ENCODE measurements at regions not wholly inside any gene's neighbourhood (a gene's known extent, or its start where the extent isn't known, plus 50 kb on each side); places are given as distances from the start of the nearest gene placed in this dataset.
"Not testable (repeated sequence)": the region's sequence is repeated elsewhere in the genome, so short reads cannot be mapped to it uniquely, and the experiment has no call there.

GRCh38 chr4:188722911-188723310, 583.7 kb downstream of the TRIML1 start:
- FAIRE-seq (no peak), DNase-seq (ENCODE audit: insufficient read length) (no peak)
- TF ChIP-seq POLR2AphosphoS5 (IDR thresholded peaks at IDR 0.05; ENCODE audit: low read depth, low read length), result no peak
- no peak for TF ChIP-seq POLR2A (IDR thresholded peaks at IDR 0.05; ENCODE audit: low read depth, low read length)
- TF ChIP-seq TAF1 (IDR thresholded peaks at IDR 0.05; ENCODE audit: borderline replicate concordance, low read depth, low read length), result no peak

GRCh38 chr4:188727746-188728145, 588.5 kb downstream of the TRIML1 start:
- no peak for TF ChIP-seq POLR2A (IDR thresholded peaks at IDR 0.05; ENCODE audit: low read depth, low read length)
- no peak for TF ChIP-seq TAF1 (IDR thresholded peaks at IDR 0.05; ENCODE audit: borderline replicate concordance, low read depth, low read length)
- no peak for TF ChIP-seq POLR2AphosphoS5 (IDR thresholded peaks at IDR 0.05; ENCODE audit: low read depth, low read length)
- DNase-seq (ENCODE audit: insufficient read length) (no peak), FAIRE-seq (no peak)

DNA sequence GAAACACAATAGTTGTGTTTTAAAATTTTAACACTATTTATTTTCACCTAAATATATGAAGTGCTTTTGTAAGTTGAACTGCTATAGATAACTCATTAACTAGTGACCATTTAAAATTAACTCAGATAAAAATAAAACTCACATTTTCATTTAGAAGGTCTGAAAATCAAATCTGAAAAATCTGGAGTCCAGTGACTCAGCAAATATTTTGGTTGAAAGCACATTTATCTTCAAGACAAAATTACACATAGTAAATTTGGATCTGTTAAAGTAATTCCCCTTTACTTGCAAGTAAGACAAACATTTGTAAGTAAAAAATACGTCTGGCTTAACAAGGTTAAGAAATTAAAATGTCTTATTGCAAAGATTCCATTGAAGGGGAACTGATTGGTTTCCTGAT, 589.1 kb downstream of the TRIML1 start:
- FAIRE-seq, result no peak
- no peak for TF ChIP-seq POLR2AphosphoS5 (IDR thresholded peaks at IDR 0.05; ENCODE audit: low read depth, low read length)
- TF ChIP-seq POLR2A (IDR thresholded peaks at IDR 0.05; ENCODE audit: low read depth, low read length), result no peak
- TF ChIP-seq TAF1 (IDR thresholded peaks at IDR 0.05; ENCODE audit: borderline replicate concordance, low read depth, low read length), result no peak
- no peak for DNase-seq (ENCODE audit: insufficient read length)

DNA sequence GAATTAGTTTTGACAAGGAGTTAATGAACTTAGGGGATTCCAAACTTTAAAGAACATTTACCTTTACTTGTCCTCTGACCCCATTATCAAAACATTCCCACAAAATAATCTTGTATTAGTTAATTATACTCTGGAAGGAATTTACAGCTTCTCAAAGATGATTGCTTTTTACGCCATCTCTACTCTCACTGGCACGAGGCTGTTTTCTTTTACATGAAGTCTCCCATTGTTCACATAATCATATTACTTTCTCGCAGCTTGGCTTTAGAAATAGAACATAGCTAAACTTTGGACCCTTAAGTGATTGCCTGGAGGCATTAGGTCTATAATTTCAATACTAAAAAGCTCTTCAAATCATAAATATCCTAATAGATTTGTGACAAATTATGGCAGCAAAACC, 592.9 kb downstream of the TRIML1 start:
- TF ChIP-seq POLR2A (IDR thresholded peaks at IDR 0.05; ENCODE audit: low read depth, low read length) (no peak), POLR2AphosphoS5 (IDR thresholded peaks at IDR 0.05; ENCODE audit: low read depth, low read length) (no peak), TAF1 (IDR thresholded peaks at IDR 0.05; ENCODE audit: borderline replicate concordance, low read depth, low read length) (no peak)
- FAIRE-seq (no peak), DNase-seq (ENCODE audit: insufficient read length) (no peak)

- FAIRE-seq (no peak), DNase-seq (ENCODE audit: insufficient read length) (no peak)
- TF ChIP-seq POLR2A (IDR thresholded peaks at IDR 0.05; ENCODE audit: low read depth, low read length) (no peak), TAF1 (IDR thresholded peaks at IDR 0.05; ENCODE audit: borderline replicate concordance, low read depth, low read length) (no peak), POLR2AphosphoS5 (IDR thresholded peaks at IDR 0.05; ENCODE audit: low read depth, low read length) (no peak)
Measured at GRCh38 chr4:188735082-188735481, 595.8 kb downstream of the TRIML1 start.

GRCh38 chr4:188737251-188738002, 598.2 kb downstream of the TRIML1 start:
- DNase-seq (ENCODE audit: insufficient read length) (no peak), FAIRE-seq (no peak)
- TF ChIP-seq TAF1 (IDR thresholded peaks at IDR 0.05; ENCODE audit: borderline replicate concordance, low read depth, low read length), result no peak

DNA sequence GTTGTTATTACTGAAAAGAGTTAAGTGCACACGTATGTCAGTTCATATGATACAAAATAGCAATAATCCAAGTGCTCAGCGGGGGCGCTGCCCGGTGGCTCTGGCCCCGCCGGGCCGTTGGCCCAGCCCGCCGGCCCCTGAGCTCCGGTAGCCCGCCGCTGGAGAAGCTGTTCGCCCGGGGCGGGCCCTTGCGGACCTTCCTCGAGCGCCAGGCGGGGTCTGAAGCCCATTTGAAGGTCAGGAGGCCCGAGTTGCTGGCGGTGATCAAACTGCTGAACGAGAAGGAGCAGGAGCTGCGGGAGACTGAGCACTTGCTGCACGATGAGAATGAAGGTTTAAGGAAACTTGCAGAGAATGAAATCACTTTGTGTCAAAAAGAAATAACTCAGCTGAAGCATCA, 599.0 kb downstream of the TRIML1 start:
- not testable (repeated sequence) for DNase-seq (ENCODE audit: insufficient read length)
- peak; percentile 24 for FAIRE-seq

DNA sequence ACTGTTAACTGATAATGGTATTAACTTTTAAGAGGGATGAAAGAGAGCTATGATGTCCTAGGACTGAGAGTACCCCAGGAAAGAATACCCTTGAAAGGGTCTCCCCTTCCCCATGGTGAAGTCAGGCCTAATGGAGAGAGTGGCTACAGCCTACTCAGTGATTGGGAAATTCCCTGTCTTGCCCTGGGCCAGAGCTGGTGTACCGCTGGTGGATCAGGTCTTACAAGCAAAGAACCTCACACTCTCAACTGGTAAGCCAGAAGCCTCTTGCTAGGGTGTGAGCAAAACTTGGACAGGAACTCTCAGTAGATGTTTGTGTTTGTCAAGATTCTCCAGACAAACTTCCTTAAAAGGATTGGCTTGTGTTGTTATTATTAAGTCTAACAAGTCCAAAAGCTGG, 600.9 kb downstream of the TRIML1 start:
- not testable (repeated sequence) for DNase-seq (ENCODE audit: insufficient read length); FAIRE-seq

DNA sequence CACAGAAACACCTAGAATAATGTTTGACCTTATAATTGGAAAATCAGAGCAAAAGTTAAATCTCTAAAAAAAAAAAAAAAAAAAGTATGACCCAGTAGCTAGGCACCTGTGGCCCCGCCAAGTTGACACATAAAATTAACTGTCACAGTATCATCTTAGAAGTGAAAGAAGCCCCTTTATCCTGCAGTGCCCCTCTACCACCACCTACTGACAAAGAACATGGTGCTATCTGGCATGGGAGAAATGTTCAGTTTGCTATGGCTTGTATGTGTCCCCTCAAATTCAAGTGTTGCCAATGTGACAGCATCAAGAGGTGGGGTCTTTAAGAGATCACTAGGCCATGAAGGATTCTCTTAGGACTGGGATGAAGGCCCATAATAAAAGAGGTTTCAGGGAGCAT, 601.5 kb downstream of the TRIML1 start:
- not testable (repeated sequence) for DNase-seq (ENCODE audit: insufficient read length)
- peak; percentile 50 for FAIRE-seq

DNA sequence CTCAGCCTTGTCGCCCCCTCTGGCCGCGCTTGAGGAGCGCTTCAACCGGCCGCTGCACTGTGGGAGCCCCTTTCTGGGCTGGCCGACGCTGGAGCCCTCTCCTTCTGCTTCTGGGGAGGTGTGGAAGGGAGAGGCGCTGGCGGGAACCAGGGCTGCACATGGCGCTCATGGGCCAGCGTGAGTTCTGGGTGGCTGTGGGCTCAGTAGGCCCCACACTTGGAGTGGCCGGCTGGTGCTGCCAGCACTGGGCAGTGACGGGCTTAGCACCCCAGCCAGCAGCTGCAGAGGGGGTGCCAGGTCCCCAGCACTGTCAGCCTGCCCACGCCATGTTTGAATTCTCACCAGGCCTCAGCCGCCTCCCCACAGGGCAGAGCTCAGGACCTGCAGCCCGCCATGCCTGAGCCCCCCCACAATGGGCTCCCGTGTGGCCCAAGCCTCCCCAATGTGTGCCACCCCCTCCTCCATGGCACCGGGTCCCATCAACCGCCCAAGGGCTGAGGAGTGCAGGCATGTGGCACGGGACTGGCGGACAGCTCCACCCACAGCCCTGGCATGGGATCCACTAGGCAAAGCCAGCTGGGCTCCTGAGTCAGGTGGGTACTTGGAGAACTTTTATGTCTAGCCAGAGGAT, 615.2 kb downstream of the TRIML1 start:
- DNase-seq (ENCODE audit: insufficient read length), result no peak
- no peak for FAIRE-seq
- TF ChIP-seq TAF1 (IDR thresholded peaks at IDR 0.05; ENCODE audit: borderline replicate concordance, low read depth, low read length), result no peak
- TF ChIP-seq POLR2A (IDR thresholded peaks at IDR 0.05; ENCODE audit: low read depth, low read length), result no peak
- no peak for TF ChIP-seq POLR2AphosphoS5 (IDR thresholded peaks at IDR 0.05; ENCODE audit: low read depth, low read length)

DNA sequence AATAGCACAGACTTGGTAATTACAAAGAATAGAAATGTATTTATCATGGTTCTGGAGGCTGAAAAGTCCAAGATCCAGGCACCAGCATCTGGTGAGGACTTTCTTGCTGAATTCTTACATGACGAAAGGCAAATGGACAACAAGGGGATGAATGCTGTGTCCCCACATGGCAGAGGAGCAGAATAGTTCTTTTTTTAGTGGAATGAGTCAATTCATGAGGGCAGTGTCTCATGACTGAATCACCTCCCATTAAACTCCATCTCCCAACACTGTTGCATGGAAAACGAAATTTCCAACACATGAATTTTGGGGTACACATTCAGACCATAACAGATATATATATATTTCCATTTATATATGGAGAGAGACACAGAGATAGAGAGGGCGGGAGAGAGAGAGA, 628.3 kb downstream of the TRIML1 start:
- TF ChIP-seq TAF1 (IDR thresholded peaks at IDR 0.05; ENCODE audit: borderline replicate concordance, low read depth, low read length), result no peak
- no peak for TF ChIP-seq POLR2A (IDR thresholded peaks at IDR 0.05; ENCODE audit: low read depth, low read length)
- TF ChIP-seq POLR2AphosphoS5 (IDR thresholded peaks at IDR 0.05; ENCODE audit: low read depth, low read length), result no peak
- DNase-seq (ENCODE audit: insufficient read length), result no peak
- no peak for FAIRE-seq

GRCh38 chr4:188778905-188779304, 639.7 kb downstream of the TRIML1 start:
- no peak for TF ChIP-seq TAF1 (IDR thresholded peaks at IDR 0.05; ENCODE audit: borderline replicate concordance, low read depth, low read length)
- TF ChIP-seq POLR2A (IDR thresholded peaks at IDR 0.05; ENCODE audit: low read depth, low read length), result no peak
- no peak for TF ChIP-seq POLR2AphosphoS5 (IDR thresholded peaks at IDR 0.05; ENCODE audit: low read depth, low read length)
- no peak for DNase-seq (ENCODE audit: insufficient read length)
- FAIRE-seq, result no peak

- DNase-seq (ENCODE audit: insufficient read length) (no peak), FAIRE-seq (no peak)
- TF ChIP-seq POLR2A (IDR thresholded peaks at IDR 0.05; ENCODE audit: low read depth, low read length), result no peak
- TF ChIP-seq POLR2AphosphoS5 (IDR thresholded peaks at IDR 0.05; ENCODE audit: low read depth, low read length), result no peak
- no peak for TF ChIP-seq TAF1 (IDR thresholded peaks at IDR 0.05; ENCODE audit: borderline replicate concordance, low read depth, low read length)
Measured at GRCh38 chr4:188779581-188779980, 640.3 kb downstream of the TRIML1 start.

Measured in GM12892 (cell line).